ENCODE measurements at regions not wholly inside any gene's neighbourhood (a gene's known extent, or its start where the extent isn't known, plus 50 kb on each side); places are given as distances from the start of the nearest gene placed in this dataset.

DNA sequence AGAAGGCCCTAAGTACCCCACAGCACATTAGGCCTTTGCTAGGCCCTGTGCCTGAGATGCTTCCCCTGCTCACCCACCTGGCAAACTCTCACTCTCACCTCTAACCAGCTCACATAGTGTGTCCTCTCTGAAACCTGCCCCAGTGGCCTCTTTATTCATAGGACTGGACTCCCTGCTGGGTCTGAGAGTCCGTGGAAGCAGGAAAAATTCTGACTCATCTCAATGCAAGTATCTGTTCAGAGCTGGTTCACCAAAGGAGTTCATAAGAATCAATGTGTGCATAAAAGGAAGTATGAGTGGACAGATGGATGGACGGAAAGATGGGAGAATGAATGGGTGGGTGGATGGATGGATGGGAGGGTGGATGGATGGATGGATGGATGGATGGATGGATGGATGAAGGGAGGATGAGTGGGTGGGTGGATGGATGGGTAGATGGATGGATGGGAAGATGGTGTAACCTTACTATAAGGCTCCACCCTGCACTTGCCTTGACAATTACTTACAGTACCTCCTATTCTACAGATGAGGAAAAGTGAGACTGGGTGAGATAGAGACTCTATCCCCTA is 111.2 kb upstream of the ZMIZ1 start:
- H3K36me3 ChIP-seq (ENCODE audit: control insufficient read depth, insufficient read depth, low read length), result no peaks in the 10 kb centered on the region
- H3K27me3 ChIP-seq (ENCODE audit: control insufficient read depth, insufficient read depth, low read length), result no peaks in the 10 kb centered on the region
- H3K4me3 ChIP-seq (ENCODE audit: low read depth, low read length), result no peak overlapping the region
- no peak for DNase-seq (ENCODE audit: low read depth)
- TF ChIP-seq, protein P1, sequence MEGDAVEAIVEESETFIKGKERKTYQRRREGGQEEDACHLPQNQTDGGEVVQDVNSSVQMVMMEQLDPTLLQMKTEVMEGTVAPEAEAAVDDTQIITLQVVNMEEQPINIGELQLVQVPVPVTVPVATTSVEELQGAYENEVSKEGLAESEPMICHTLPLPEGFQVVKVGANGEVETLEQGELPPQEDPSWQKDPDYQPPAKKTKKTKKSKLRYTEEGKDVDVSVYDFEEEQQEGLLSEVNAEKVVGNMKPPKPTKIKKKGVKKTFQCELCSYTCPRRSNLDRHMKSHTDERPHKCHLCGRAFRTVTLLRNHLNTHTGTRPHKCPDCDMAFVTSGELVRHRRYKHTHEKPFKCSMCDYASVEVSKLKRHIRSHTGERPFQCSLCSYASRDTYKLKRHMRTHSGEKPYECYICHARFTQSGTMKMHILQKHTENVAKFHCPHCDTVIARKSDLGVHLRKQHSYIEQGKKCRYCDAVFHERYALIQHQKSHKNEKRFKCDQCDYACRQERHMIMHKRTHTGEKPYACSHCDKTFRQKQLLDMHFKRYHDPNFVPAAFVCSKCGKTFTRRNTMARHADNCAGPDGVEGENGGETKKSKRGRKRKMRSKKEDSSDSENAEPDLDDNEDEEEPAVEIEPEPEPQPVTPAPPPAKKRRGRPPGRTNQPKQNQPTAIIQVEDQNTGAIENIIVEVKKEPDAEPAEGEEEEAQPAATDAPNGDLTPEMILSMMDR (IDR thresholded peaks at IDR 0.05; ENCODE audit: insufficient read depth, low read length, poor library complexity, severe bottlenecking), result no peak

DNA sequence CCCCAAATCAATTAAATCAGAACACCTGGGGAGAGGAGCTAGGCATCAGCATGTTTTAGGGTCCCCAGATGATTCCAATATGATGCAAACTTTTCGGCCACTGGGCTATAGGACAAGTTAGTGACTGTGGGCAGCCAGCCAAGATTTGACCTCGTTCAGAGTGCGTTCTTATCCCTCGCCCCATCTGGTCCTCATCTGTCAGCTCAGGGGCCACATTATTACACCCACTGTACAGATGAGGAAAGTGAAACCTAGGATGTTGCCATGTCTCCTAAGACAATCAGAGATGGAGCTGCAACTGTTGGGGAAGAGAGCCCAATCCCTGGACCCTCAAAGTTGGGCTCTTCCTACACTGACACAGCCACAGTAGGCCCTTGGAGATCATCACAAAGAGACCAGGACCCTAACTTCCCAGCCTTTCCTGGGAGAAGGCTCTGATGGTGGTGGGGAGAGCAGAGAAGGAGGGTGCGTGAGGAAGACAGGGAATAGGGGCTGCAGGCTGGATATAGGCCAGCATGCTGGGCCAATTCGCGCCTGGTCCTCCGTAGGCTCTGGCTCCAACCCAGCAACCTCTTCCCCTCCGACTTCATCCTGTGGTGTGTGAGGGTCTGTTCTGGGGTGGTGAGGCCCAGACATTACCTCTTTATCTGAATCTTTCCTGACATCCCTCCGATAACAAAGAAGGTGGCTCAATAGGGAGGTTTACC is 109.4 kb upstream of the ZMIZ1 start:
- no peaks in the 10 kb centered on the region for H3K27me3 ChIP-seq (ENCODE audit: control insufficient read depth, insufficient read depth, low read length)
- H3K36me3 ChIP-seq (ENCODE audit: control insufficient read depth, insufficient read depth, low read length), result no peaks in the 10 kb centered on the region
- DNase-seq (ENCODE audit: low read depth), result no peak
- TF ChIP-seq, protein P1 (IDR thresholded peaks at IDR 0.05; ENCODE audit: insufficient read depth, low read length, poor library complexity, severe bottlenecking), result no peak
- no peak overlapping the region for H3K4me3 ChIP-seq (ENCODE audit: low read depth, low read length)

DNA sequence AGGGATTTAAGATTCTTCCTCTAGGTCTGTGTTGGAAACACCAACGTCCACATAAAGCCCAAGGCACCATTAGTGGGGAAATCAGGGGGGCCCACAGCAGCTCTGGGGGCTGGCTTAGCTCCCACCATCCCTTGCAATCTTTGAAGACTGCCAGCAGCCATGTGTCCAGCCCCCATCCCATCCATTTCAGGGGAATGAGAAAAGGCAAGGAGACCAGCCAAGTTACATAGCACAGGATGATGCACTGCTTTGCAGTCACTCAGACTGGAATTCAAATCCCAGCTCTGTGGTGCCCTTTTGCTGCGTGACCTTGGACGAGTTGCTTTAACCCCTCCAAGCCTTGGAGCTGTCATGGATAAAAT is 108.9 kb upstream of the ZMIZ1 start:
- DNase-seq (ENCODE audit: low read depth), result no peak
- H3K27me3 ChIP-seq (ENCODE audit: control insufficient read depth, insufficient read depth, low read length), result no peaks in the 10 kb centered on the region
- H3K4me3 ChIP-seq (ENCODE audit: low read depth, low read length), result no peak overlapping the region
- TF ChIP-seq, protein P1 (IDR thresholded peaks at IDR 0.05; ENCODE audit: insufficient read depth, low read length, poor library complexity, severe bottlenecking), result no peak
- H3K36me3 ChIP-seq (ENCODE audit: control insufficient read depth, insufficient read depth, low read length), result no peaks in the 10 kb centered on the region

DNA sequence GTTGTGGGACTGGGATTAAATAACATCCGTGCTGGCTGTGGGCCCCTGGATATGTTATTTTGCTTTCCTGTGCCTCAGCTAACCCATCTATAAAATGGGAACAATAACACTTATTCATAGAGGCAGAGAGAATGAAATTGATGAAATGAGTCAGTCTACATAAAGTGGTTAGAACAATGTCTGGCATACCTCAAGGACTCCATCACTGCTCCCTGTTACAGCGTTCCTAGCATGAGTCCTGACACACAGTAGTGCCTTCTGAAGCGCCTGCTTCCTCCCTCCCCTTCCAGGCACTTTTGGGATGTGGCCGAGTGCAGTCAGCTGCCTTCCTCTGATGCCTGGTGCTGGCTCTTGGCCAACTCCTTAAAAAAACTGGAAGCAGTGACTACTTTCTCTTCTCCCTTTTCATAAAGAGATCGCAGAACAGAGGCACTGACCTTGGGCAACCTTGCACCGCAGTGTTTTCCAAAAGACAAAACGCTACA is 108.4 kb upstream of the ZMIZ1 start:
- TF ChIP-seq, protein P1 (IDR thresholded peaks at IDR 0.05; ENCODE audit: insufficient read depth, low read length, poor library complexity, severe bottlenecking), result no peak
- H3K27me3 ChIP-seq (ENCODE audit: control insufficient read depth, insufficient read depth, low read length), result no peaks in the 10 kb centered on the region
- DNase-seq (ENCODE audit: low read depth), result peak; percentile 80
- no peaks in the 10 kb centered on the region for H3K36me3 ChIP-seq (ENCODE audit: control insufficient read depth, insufficient read depth, low read length)
- no peak overlapping the region for H3K4me3 ChIP-seq (ENCODE audit: low read depth, low read length)

DNA sequence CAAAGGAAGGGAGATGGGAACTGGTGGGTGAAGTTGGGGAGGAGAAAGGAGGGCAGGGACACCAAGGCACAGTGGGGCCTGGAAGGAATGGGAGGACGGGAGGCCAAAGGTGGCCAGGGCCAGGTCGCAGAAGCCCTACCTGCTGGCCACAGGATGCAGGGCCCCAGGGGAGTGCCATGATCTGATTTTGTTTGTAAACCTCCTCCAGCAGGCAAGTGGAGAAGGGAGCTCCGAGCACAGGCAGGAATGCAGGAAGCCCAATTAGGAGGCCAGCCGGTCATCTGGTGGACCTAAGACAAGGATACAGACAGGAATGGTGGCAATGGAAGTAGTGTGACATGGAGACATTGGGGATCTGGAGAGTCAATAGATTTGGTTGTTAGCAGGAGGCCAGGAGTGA is 107.0 kb upstream of the ZMIZ1 start:
- DNase-seq (ENCODE audit: low read depth), result no peak
- Histone ChIP-seq H3K4me3 (ENCODE audit: low read depth, low read length) (no peak overlapping the region), H3K27me3 (ENCODE audit: control insufficient read depth, insufficient read depth, low read length) (no peaks in the 10 kb centered on the region), H3K36me3 (ENCODE audit: control insufficient read depth, insufficient read depth, low read length) (no peaks in the 10 kb centered on the region)
- TF ChIP-seq, protein P1 (IDR thresholded peaks at IDR 0.05; ENCODE audit: insufficient read depth, low read length, poor library complexity, severe bottlenecking), result no peak
